ENCODE measurements at regions not wholly inside any gene's neighbourhood (a gene's known extent, or its start where the extent isn't known, plus 50 kb on each side); places are given as distances from the start of the nearest gene placed in this dataset.

GRCh38 chr3:135597855-135598254 lies 367.7 kb upstream of the PPP2R3A start:
- H3K4ac ChIP-seq (ENCODE audit: low read depth, low read length): no peak overlapping the region
- ChIA-PET POLR2A (ENCODE audit: unreplicated experiment) (no interaction called here), CTCF (no interaction called here)
- H3K4me1 ChIP-seq (ENCODE audit: control insufficient read depth, insufficient read depth, low read length): no peaks in the 10 kb centered on the region
- no peak overlapping the region for H3K9ac ChIP-seq (ENCODE audit: low read depth, low read length)
- H3K4me2 ChIP-seq (ENCODE audit: low read depth, low read length): no peak overlapping the region
- no peak overlapping the region for H2BK5ac ChIP-seq (ENCODE audit: low read depth, low read length, poor library complexity, severe bottlenecking)
- H3K9me1 ChIP-seq (ENCODE audit: insufficient read depth, low read length): no peaks in the 10 kb centered on the region
- intact Hi-C loops (cut with micrococcal nuclease): no loop called here
- BruUV-seq (replicated peaks): no TSS peak
- no peak overlapping the region for H2BK120ac ChIP-seq (ENCODE audit: low read depth, low read length)
- no peak overlapping the region for H4K91ac ChIP-seq (ENCODE audit: insufficient read depth, low read depth, low read length)
- no peak overlapping the region for H4K8ac ChIP-seq (ENCODE audit: low read depth in 2 of 2, low read length in 2 of 2)
- no peak overlapping the region for H3K27ac ChIP-seq (ENCODE audit: insufficient read depth, low read length)
- no peak overlapping the region for H2AK5ac ChIP-seq (ENCODE audit: low read depth, low read length)
- H3K4me3 ChIP-seq (ENCODE audit: insufficient read depth, low read depth, low read length): no peak overlapping the region
- H3K9me3 ChIP-seq (ENCODE audit: control insufficient read depth, insufficient read depth, low read length): no peaks in the 10 kb centered on the region
- H3K56ac ChIP-seq (ENCODE audit: extremely low read depth, insufficient read depth, low read length): no peak overlapping the region
- no peaks in the 10 kb centered on the region for H3K36me3 ChIP-seq (ENCODE audit: control insufficient read depth, insufficient read depth, low read length)
- H4K5ac ChIP-seq (ENCODE audit: low read depth, low read length): no peak overlapping the region
- no peak overlapping the region for H3K18ac ChIP-seq (ENCODE audit: low read depth, low read length)
- in situ Hi-C loops (cut with MboI; ENCODE audit: low sequenced_read_pairs): no loop called here
- H3K79me1 ChIP-seq (ENCODE audit: low read depth in 1 of 2, low read length in 2 of 2): no peaks in the 10 kb centered on the region
- no peak overlapping the region for H2BK20ac ChIP-seq (ENCODE audit: low read depth, low read length)
- no peaks in the 10 kb centered on the region for H3K27me3 ChIP-seq (ENCODE audit: control insufficient read depth, insufficient read depth, low read length)
- no peak overlapping the region for H2BK15ac ChIP-seq (ENCODE audit: low read depth, low read length)
- no peak overlapping the region for H2AK9ac ChIP-seq (replicated peaks; ENCODE audit: low read depth, low read length, poor library complexity)
- WGBS, 2 experiments (ENCODE audit: extremely low coverage in 2 of 2, insufficient read length in 1 of 2): 20% methylated on average over 1 of the region's 2 CpGs; no CpG with 5 or more reads in 1 of the 2 experiments
- no peak for ATAC-seq (ENCODE audit: low read depth)
- DNase-seq: no peak
- H3K23ac ChIP-seq (ENCODE audit: low read depth, low read length): no peak overlapping the region
- no peak overlapping the region for H3K14ac ChIP-seq (replicated peaks; ENCODE audit: low read depth, low read length)
- TF ChIP-seq NFE2L2 (IDR thresholded peaks at IDR 0.05; ENCODE audit: low read depth, low read length): no peak
- TF ChIP-seq FOS (IDR thresholded peaks at IDR 0.05; ENCODE audit: low read depth, low read length): no peak
- TF ChIP-seq MAFK (IDR thresholded peaks at IDR 0.05; ENCODE audit: low read depth, low read length): no peak
- TF ChIP-seq MXI1 (IDR thresholded peaks at IDR 0.05; ENCODE audit: borderline replicate concordance, low read depth, low read length): no peak
- TF ChIP-seq BHLHE40 (IDR thresholded peaks at IDR 0.05; ENCODE audit: low read depth, low read length): no peak
- TF ChIP-seq CEBPB (IDR thresholded peaks at IDR 0.05; ENCODE audit: low read depth, low read length): peak; percentile 82
- TF ChIP-seq RCOR1 (IDR thresholded peaks at IDR 0.05; ENCODE audit: insufficient replicate concordance, low read length): no peak
- TF ChIP-seq, protein P1, sequence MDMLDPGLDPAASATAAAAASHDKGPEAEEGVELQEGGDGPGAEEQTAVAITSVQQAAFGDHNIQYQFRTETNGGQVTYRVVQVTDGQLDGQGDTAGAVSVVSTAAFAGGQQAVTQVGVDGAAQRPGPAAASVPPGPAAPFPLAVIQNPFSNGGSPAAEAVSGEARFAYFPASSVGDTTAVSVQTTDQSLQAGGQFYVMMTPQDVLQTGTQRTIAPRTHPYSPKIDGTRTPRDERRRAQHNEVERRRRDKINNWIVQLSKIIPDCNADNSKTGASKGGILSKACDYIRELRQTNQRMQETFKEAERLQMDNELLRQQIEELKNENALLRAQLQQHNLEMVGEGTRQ (IDR thresholded peaks at IDR 0.05; ENCODE audit: low read depth, low read length): no peak
- H4K20me1 ChIP-seq (ENCODE audit: insufficient read depth, low read length): no peaks in the 10 kb centered on the region
- dilution Hi-C loops (cut with HindIII; ENCODE audit: low sequenced_read_pairs, unreplicated experiment): no loop called here
- H2AFZ ChIP-seq (replicated peaks; ENCODE audit: low read length, poor library complexity): no peak overlapping the region
